Anterior cingulate cortex (tissue), 58 donors: ENCODE measurements at regions not wholly inside any gene's neighbourhood (a gene's known extent, or its start where the extent isn't known, plus 50 kb on each side); places are given as distances from the start of the nearest gene placed in this dataset.

Experiments used
- DNase-seq, 58 donors: peaks; one replicate each; lab custom pipeline; 2025; lab: John Stamatoyannopoulos, UW

DNA sequence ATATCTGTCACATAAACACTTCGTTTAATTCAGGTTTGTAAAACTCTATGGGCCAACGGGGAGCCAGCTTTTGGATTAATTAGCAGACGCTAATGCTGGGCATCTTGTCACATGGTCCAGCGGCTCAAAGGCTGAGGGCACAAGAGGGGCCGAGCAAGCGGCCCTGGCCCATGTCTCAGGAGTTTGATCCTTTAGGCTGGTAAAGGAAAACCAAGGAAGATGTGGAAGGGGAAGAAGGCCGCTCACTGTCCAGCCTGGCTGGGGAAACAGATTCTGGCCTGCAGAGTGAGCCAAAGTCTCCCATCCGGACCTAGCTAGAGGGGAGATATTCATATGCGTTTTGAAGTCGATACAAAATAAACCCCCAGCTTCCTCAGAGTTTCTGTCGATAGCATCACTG, 248.6 kb upstream of the SIX2 start:
- DNase-seq = no peak

DNA sequence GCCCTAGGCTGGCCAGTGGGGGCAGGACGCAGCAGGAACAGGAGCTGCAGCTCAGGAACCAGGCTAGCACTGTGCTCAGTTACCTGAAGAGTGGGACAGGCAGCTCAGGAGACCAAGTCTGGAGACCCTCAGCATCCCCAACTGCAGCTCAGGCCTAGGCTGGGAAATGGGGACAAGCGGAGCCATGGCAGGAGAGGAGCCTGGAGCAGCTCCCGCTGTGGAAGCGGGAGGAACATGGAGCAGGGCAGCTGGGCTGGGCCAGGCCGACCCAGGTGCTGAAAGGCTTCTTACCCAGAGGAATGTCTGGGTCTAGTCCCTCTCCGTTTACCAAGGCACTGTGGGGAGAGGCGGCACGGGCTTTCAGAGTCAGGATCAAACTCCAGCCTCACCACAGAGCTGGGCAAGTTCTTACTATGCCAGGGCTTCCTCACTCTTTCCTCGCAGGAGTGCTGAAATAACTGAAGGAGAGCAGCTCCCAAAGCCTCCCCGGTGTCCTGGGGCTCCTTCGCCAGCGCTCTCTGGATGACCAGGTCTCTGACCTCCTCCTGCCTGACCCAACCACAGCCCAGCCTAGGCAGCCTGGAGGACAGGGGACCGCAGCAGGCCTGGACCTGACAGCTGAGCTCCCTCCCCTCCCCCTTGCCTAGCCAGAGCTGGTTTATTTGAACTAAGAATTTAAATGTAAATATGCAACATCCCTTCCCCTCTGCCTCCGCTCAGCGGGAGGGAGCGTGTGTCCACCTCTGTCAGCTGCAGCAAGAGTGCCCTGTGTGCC, 247.8 kb upstream of the SIX2 start:
- peak in 1 of 58 donors; percentile 15 for DNase-seq

DNA sequence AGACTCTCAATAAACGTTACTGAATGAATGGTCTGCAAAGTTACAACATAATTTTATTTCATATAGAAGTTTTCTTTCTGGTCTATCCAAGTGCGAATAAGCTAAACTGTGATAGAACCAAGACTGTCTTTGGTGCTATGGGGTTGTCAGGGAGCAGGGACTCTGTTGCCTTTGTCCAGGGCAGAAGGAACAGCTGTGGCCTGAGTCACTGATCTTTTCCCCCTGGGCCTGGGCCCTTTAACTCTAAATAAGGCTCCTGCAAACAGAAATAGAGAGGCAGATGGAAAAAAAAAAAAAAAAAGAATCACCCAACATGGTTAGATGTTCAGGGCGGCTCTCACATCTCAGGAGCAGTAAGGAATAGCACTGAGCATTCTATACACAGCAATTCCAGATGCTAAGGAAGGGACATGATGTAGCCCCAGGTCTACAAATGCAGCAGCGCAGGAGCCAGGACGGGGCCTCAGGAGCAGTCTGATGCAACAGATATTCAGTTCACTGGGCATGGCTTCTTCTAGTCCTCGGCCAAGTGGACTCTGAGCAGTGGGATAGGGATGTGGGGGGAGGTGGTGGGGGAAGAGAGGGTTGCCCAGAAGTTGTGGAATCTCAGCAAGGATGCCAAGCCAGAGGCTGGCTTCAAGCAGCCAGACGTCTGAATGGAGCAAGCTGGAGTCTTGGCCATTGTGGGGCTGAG, 247.1 kb upstream of the SIX2 start:
- DNase-seq = peak in 28 of 58 donors; percentile 8 to 74 (median 34)

DNA sequence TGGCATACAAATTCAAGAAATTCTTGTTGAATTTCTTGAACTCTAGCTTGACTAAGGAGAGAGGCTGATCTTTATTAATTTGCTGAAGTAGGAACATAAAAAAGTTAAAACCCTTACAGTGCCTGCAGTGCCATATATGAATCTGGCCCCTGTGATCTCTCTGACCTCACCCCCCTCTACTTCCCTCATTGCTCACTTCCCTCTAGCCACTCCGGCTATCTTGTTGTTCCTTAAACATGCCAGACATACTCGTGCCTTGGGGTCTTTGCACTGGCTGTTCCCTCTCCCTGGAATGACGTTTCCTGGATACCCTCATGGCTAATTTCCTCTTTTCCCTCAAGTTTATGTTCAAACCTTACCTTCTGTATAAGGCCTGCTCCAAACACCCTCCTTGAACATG, 246.3 kb upstream of the SIX2 start:
- DNase-seq = no peak

DNA sequence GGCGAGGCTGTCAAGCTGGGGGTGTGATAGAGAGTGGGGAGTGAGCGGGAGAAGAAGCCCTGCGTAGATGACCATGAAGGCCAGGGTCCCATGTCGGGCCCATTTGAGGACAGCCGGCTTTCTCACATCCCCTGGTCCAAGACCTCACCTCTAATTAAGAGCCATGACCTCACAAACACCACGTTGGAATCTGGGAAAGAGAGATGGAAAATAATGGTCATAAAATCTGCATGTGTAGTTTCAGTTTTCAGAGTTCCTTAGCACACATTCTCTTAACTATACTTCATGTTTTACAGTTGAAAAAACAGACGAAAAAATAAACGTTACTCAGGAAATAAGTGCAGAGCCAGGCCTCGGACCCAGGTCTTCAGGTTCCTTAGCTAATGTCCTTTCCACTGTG, 244.8 kb upstream of the SIX2 start:
- no peak for DNase-seq

DNA sequence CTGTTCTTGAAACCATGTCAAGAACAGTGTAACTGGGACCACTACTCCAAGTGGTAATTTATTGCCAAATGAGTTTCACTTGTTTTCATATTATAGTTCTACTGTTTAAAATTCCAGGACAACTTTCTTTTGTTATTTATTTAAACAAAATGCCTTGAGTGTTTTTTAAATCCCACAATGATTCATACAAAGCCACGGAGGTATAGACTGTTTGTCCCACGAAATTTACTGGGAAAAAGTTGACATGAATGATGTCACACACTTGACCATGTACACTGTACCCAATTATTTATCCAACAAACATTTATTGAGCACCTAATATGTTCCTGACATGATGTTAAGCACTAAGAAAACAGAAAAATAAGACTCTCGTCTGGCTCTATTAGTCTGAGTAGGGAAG, 243.9 kb upstream of the SIX2 start:
- DNase-seq = no peak

DNA sequence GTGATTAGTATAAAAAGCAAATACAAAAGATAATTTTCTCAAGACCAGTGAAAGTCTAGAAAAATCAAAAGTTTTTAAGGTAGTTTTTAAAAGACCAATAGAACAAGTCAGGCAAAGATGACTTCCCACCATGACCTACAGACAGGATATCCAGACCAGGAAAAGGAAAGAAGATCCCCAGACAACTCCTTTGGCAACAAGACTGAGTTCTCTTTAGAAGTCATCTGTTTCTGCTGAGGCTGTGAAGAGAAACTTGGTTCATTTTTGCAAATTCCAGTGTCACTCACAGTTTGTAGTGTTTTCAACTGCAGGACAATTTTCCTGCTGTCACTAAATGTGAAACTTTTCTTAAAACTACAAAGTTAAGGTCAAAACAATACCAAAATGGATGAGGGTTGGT, 240.9 kb upstream of the SIX2 start:
- no peak for DNase-seq

DNA sequence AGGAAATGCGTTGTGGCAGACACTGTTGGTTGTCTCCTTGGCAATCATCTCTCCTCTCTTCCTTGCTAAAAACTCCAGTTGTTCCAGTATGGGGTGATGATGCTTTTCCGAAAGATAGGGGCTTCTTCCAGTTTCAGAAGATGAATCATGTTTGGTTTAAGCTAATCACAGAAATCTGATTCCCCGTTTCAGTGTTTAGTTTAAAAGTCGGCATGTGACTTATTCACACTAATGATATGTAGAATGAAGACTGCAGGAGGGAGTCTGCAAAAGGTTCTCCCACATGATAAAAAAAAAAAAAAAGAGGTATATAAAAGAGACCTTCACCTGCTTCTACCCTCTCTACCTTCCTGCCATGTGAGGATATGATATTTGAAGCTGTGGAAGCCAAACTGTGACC, 239.0 kb upstream of the SIX2 start:
- no peak for DNase-seq

DNA sequence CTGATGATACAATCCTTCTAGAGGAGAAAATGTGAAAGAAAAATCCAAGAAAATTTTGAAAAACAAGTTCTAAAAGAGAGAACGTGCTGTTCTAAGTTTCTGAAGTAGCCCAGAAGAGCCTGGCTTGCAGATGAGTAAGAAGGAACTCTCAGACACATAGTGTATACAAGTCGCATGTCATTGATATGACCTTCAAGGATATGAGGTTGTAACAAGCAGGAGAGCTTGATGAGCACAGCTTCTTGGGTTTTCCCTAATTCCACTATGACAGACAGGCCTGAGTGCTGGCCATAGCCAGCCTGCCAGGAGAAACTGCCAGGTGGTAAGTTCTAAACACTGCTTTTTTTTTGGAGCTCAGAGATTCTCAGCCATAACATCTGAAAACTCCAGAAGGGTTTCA, 235.7 kb upstream of the SIX2 start:
- DNase-seq = no peak

DNA sequence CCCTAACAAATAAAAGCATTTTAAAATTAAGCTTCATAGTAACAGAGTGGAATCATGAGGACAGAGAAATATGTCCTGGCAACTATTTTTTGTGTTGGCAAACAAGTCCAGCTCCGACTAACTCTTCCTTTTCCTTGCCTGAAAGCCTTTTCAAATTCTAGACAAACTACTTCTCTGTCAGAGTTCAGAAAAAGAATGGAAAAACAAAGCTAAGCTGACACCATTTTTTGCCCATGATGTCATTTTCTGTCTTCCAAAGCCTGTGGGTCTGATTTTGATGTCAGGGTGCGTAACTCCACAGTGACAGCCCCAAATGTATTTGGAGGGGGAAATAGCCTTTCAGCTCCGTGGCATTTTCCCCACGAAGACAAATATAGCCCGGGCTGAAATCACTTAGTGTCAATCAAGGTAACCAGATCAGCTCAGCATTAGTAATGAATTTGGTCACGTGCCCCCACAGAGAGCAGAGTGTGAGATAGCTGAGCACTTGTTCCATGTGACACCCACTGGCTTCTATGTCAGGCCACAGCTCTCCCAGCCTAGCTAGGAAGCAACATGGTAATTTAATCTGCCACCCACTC, 233.0 kb upstream of the SIX2 start:
- DNase-seq = peak in 2 of 58 donors; percentile 9 to 13

DNA sequence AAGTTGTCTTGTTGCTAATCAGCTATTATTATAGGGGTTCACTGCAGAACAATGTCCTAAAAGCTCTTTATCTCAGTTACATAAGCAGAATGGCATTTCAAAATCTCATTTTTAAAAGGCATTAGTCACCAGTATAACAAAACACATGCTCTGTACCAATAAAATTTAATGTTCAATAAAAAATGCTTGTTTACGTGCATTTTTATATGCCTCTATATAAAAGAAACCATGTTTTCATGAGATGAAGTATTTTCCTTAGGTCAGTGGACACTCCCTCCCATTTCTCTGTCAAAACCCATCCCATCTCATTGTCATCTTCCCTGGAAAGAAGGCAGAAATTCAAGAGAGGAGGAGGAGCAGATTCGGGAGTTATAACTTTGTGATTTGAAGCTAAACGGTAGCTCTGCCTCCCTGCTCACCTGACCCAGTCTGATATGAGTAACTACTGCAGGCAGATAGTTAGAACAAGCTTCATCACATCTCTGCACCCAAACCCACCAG, 231.9 kb upstream of the SIX2 start:
- no peak for DNase-seq

DNA sequence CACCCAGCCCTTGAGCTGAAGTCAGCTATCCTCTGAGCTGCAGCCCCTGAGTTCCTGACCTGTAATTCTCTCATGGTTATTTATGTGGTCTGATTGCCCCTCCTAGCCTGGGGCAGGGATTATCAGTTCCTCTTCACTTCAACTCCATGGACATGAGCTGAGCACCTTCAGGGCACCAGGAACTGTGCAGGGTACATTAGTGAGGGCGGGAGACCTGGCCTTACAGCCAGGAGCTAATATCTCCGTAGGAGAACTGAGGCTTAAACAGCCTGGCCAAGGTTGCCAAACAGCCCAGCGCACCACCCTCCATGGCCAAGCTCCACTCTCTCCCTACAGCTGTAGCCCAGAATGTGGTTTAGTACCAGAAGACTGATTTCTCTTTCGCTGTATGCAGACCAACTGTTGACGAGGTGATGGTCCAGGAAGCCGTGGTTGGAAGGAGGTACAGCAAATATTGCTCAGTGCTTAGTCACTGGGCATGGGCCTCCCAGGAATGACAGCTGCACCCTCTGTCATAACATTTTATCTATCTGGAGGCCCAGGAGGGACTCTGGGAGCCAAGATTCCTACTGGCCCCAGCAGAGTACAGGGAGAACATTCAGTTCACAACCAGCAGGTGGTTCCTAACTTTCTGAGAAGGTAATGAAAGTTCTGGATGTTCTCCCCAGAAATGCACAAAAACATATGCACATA, 228.7 kb upstream of the SIX2 start:
- DNase-seq = no peak

DNA sequence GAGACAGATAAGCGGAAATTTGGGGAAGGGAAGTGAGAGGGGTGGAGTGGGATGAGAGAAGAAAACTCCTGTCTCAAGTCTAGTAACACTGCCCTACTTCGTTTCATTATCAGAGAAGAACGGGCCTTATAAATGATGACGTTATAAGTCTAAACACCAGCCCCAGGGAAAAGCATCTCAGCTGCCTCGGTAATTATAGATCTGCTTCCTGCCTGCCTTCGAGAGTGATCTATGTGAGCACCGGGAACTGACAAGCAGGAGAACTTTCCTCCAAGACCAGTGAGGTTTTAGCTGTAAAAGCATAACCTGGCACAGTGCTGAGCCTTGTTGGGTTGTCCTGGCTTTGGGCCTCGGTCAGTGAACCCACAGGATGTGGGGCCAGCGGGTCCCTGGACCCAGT, 227.9 kb upstream of the SIX2 start:
- no peak for DNase-seq

DNA sequence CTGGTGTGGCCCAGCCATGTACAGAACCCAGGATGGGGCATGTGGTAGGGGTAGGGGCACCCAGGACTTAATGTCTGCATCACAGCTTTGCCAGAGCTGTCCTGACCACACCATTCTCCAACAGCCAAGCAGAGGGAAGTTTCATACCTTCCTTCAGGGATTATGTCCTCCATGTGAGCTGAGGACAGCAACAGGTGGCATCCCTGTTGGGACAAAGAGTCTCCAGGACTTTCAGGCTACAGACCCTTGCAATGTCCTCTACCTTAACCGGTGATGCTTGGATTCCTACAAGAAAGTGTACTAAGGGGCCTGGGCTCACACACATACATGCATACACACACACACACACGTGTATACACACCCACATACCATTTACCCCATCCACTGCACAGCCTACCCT, 227.0 kb upstream of the SIX2 start:
- DNase-seq = no peak

DNA sequence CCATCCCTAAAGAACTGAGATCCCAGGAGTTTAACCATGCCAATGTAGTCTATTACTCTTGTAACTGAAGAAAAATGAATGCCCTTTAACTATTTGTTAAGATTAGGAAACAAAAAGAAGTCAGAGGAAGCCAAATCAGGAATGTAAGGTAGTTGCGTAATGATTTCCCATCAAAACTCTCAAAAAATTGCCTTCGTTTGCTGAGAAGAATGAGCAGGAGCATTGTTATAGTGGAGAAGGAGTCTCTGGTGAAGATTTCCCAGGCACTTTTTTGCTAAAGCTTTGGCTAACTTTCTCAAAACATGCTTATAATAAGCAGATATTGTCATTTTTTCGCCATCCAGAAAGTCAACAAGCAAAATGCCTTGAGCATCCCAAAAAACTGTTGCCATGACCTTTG, 224.0 kb upstream of the SIX2 start:
- no peak for DNase-seq

DNA sequence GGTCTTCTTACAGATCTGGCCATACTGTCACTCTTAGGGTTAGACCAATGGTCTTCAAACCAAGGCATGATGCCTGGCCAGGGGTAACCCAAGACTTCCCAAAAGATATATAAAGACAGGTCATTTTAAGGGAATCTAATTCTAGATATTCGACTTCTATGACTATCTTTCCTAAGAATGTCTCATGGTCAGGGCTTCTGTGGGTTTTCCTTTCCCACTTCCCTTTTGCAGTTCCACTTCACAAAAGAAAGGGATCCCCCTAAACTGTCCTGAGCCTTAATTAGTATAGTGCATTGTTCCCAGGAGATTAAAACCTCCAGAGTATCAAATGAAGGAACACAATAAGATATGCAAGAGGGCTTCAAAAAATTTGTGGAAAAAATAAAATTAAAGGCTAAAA, 223.6 kb upstream of the SIX2 start:
- DNase-seq = no peak

DNA sequence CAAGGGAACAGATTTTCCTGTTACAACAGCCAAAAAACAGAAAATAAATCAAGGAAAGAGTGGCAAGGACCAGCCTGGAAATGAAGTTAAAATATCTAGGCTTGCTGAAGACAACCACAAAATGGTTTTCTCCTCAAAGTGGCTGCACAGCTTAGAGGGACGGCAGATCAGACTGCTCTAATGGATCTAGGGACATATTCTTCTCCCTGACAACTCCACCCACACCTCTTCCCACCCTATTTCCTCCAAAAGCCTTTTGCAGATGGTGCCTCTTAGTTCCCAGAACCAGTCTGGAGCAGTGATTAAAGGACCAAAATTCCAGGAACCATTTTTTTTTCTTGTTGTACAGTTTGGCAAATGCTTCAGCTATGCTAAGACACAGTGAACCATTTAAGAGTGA, 220.2 kb upstream of the SIX2 start:
- peak in 5 of 58 donors; percentile 1 to 45 (median 4) for DNase-seq

DNA sequence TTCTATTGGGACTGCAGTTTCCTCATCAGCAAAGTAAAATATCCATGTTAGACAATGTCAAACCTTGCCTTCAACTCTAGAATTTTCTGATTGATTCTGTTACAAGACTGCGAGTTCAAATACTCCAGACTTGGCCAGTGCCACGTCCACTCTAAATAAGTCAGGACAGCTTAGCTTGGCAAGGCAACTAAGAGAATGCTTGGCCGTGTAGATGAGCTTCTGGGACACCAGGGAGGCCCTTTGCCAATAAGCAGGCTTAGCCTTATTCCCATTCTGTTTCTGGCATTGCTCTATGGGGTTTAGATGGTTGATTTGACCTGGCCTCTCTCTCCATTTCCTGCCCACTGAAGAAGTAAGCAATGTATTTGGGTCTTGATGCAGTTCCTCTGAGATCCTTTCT, 218.1 kb upstream of the SIX2 start:
- peak in 3 of 58 donors; percentile 1 to 12 (median 3) for DNase-seq

DNA sequence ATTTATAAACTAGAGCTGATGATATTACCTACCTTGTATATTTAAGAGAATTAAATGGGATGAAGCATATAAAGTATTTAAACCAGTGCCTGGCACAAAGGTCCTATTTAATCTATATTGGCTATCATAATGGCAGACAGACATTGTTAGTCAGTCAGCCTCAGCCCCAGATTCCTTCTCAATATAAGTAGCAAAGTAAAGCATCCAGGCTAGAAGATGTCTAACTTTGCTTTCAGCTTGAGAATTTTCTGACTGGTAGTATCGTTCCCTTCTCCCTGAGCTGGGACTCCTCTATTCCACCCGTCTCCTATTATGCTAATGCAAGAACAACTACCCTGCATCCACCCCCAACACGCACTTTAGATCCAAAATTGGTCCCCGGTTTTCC, 215.7 kb upstream of the SIX2 start:
- DNase-seq = no peak

DNA sequence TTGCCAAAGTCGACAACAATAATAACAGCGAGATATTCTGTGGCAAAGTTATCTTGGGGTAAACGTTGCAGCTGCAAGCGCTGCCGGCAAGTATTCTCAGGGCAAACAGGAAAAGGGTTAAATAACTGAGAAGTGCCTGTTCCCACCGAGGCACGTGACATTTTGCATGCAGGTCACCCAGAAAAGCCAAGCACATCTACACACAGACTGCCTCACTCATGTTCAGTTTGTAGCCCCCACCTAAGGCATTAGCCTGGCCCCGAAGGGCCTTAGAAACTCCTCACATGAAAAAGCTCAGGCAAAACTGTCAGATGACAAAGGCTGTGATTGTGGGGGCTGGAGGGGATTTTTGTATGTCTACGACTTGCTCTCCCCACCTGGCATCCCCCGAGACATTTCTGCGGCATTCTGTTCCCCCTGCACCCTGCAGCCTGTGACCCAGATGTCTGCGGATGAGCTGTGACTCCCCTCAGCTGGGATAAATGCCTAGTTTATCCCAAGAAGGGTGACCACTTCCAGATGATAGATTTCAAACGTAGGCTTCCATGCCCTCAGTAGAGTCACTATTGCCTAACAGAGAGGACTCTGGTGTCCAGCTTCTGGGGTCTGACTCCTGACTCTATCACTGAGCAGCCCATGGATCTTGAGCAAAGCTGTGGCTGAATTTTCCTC, 215.2 kb upstream of the SIX2 start:
- DNase-seq = no peak

DNA sequence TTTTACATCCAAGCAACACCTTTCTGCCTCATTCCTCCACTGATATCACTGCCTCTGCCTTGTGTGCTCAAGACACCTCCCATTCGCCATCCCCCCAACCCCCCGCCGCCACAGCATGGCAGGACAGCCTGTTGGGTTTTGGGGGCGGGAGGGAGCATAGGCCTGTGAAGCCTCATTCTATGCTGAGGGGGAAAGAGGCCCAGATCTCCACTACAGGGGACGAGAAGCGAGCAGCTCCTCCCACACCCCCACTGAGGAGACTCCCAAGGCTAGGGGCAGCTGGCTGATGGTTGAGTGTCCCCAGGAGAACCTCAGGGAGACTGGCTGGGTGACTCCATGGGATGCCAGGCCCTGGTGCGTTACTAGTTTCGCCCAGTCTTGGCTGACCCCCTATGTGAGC, 214.3 kb upstream of the SIX2 start:
- DNase-seq = no peak
